DOHH2 (cell line): ENCODE measurements at regions not wholly inside any gene's neighbourhood (a gene's known extent, or its start where the extent isn't known, plus 50 kb on each side); places are given as distances from the start of the nearest gene placed in this dataset.

ENCODE experiments used
- EZH2phosphoT487 ChIP-seq: fragments of 200-600 bp; sonication (generic); IDR thresholded peaks from 2 replicates; pipeline ENCODE4 v1.6.1; 2017; ENCODE audit warnings: borderline replicate concordance, mild to moderate bottlenecking, antibody characterized with exemption, low read length, moderate library complexity, mixed read lengths
- TF ChIP-seq, protein P1 (sequence below): fragments of 200-600 bp; sonication (generic); IDR thresholded peaks from one replicate; pipeline ENCODE4 v1.5.1; 2014; ENCODE audit warnings: antibody characterized with exemption, mild to moderate bottlenecking, low read depth, low read length; ENCODE audit not compliant: poor library complexity, severe bottlenecking

DNA sequence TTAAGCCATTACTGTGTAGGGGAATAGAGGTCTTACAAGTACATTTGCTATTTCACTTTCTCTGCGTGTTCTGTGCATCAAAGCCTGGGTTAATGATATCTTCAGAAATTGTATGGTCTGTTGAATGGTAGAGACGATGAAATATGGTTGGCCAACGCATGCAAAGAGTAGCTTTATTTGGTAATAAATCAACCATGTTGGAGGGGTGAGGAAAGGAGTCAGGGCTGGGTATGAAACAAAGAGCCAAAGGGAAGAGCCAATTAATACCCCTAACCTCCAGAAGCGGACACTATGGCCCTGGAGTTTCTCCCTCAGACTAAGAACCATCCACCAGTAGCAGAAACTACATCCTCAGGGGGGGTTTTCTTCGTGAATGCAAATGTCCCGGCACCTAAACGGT is 1974.0 kb upstream of the WWC1 start:
- TF ChIP-seq, protein P1, sequence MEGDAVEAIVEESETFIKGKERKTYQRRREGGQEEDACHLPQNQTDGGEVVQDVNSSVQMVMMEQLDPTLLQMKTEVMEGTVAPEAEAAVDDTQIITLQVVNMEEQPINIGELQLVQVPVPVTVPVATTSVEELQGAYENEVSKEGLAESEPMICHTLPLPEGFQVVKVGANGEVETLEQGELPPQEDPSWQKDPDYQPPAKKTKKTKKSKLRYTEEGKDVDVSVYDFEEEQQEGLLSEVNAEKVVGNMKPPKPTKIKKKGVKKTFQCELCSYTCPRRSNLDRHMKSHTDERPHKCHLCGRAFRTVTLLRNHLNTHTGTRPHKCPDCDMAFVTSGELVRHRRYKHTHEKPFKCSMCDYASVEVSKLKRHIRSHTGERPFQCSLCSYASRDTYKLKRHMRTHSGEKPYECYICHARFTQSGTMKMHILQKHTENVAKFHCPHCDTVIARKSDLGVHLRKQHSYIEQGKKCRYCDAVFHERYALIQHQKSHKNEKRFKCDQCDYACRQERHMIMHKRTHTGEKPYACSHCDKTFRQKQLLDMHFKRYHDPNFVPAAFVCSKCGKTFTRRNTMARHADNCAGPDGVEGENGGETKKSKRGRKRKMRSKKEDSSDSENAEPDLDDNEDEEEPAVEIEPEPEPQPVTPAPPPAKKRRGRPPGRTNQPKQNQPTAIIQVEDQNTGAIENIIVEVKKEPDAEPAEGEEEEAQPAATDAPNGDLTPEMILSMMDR = no peak
- TF ChIP-seq EZH2phosphoT487 = no peak
